Prostate gland (tissue), 2 donors: ENCODE measurements at regions not wholly inside any gene's neighbourhood (a gene's known extent, or its start where the extent isn't known, plus 50 kb on each side); places are given as distances from the start of the nearest gene placed in this dataset.

Experiments
- DNase-seq: peaks from one replicate; pipeline ENCODE4 v3.0.0-alpha.2; 2019; ENCODE audit warnings: low spot score
- H3K27ac ChIP-seq, 2 donors: fragments of 200-600 bp; sonication (generic); 2 replicates each; pipeline ENCODE4 v1.5.1; 2017 to 2019
- H3K27me3 ChIP-seq: fragments of 200-600 bp; sonication (generic); replicated peaks from 2 replicates; pipeline ENCODE4 v1.5.1; 2019; ENCODE audit not compliant: insufficient read depth
- H3K36me3 ChIP-seq, 2 donors: fragments of 200-600 bp; sonication (generic); 1 replicate in 1 of 2; 2 replicates in 1 of 2; pipeline versions ENCODE4 v1.5.1 to v1.8.1; 2017 to 2019
- H3K4me1 ChIP-seq: fragments of 200-600 bp; sonication (generic); replicated peaks from 2 replicates; pipeline ENCODE4 v1.5.1; 2019
- H3K4me3 ChIP-seq, 2 donors: fragments of 200-600 bp; sonication (generic); 2 replicates each; pipeline ENCODE4 v1.5.1; 2017 to 2019
- H3K9me3 ChIP-seq: fragments of 200-600 bp; sonication (generic); 2 replicates; pipeline ENCODE4 v1.5.1; 2017
- POLR2A ChIP-seq: fragments of 450-650 bp; IDR thresholded peaks from one replicate; pipeline ENCODE4 v1.6.1; 2016; ENCODE audit warnings: antibody characterized with exemption, mild to moderate bottlenecking
- POLR2AphosphoS5 ChIP-seq: sonication (generic); formaldehyde crosslinking; IDR thresholded peaks from one replicate; pipeline ENCODE4 v1.6.1; 2017; ENCODE audit warnings: antibody characterized with exemption
- WGBS: methylation state at CpG from one replicate; pipeline ENCODE4 v1.1.5; 2018; 5-methylcytosine and 5-hydroxymethylcytosine counted together
- intact Hi-C: fragments of 100-400 bp; cut with DNase I; formaldehyde crosslinking; loops from one replicate; pipeline ENCODE4 v1.14.2; 2022
- TF ChIP-seq, protein P1 (sequence below), 4 experiments: fragments of 200-600 bp in 2 of 4; fragments of 450-650 bp in 2 of 4; sonication (generic) in 2 of 4; IDR thresholded peaks; 1 replicate in 3 of 4; 2 replicates in 1 of 4; pipeline ENCODE4 v1.5.1; 2016 to 2019; ENCODE audit warnings: antibody characterized with exemption in 4 of 4, mild to moderate bottlenecking in 2 of 4, moderate library complexity in 2 of 4

DNA sequence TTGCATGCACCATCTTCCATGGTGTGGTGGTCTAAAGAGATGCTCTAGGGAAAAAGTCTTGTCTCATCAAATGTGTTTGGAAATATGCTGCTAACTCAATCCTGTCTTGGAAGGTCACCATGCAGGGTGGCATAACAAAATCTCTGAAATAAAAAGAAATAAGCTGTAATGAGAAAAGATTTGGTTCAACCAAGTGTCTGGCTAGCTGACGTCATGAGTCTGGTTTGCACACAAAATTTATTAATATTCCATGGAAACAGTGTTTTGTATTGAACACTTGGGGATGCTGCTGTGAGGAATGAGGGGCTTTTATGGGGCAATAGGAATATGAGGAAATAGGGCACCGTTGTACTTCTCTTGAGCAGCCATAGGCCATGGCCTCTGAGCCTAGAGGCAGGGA, 575.7 kb upstream of the CDH5 start:
- H3K27ac ChIP-seq: no peak overlapping the region
- H3K4me3 ChIP-seq: no peak overlapping the region
- TF ChIP-seq, protein P1, sequence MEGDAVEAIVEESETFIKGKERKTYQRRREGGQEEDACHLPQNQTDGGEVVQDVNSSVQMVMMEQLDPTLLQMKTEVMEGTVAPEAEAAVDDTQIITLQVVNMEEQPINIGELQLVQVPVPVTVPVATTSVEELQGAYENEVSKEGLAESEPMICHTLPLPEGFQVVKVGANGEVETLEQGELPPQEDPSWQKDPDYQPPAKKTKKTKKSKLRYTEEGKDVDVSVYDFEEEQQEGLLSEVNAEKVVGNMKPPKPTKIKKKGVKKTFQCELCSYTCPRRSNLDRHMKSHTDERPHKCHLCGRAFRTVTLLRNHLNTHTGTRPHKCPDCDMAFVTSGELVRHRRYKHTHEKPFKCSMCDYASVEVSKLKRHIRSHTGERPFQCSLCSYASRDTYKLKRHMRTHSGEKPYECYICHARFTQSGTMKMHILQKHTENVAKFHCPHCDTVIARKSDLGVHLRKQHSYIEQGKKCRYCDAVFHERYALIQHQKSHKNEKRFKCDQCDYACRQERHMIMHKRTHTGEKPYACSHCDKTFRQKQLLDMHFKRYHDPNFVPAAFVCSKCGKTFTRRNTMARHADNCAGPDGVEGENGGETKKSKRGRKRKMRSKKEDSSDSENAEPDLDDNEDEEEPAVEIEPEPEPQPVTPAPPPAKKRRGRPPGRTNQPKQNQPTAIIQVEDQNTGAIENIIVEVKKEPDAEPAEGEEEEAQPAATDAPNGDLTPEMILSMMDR (IDR thresholded peaks at IDR 0.05): no peak
- no peak for TF ChIP-seq POLR2A
- TF ChIP-seq POLR2AphosphoS5: no peak
- 76% methylated on average over 2 of the region's 2 CpGs for WGBS
- H3K36me3 ChIP-seq: no peaks in the 10 kb centered on the region
- H3K4me1 ChIP-seq: no peaks in the 10 kb centered on the region
- no peaks in the 10 kb centered on the region for H3K27me3 ChIP-seq
- intact Hi-C loops: no loop called here
- DNase-seq: no peak
- no peaks in the 10 kb centered on the region for H3K9me3 ChIP-seq

DNA sequence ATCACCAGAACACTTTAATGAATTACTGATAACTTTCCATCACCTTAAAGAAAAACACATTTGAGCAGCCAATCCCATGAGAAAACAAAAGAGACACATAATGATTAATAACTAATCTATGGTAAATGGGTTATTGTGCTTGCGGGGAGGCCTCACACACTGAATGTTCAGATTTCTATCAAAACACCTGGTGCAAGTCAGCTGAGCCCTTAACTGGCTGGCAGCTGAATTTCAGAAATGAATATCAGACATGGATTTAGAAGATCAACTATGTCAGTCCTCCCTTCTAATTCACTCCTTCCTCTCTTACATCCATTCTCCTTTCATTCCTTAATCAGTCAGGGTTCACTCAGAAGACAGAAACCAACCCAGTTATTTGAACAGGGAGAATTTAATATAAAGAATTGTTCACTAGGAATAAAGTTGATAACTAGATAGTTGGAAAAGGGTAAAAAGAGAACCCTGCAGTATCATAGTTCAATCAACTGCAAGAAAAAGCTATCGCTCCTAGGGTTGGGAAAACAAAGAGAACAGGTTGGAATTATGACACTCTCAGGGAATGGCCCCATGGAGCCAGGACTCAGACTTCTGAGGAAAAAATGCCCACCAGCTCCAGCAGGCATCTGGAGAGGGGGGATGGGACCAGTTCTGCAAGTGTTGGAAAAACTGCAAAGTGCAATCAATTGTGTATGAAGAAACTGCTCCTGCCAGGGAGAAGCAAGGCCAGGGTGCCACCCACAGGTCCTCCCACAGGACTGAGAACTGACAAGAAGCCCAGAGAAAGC, 577.1 kb upstream of the CDH5 start:
- H3K4me1 ChIP-seq: no peaks in the 10 kb centered on the region
- no peaks in the 10 kb centered on the region for H3K36me3 ChIP-seq
- no peak for TF ChIP-seq POLR2A
- TF ChIP-seq, protein P1 (IDR thresholded peaks at IDR 0.05): no peak
- WGBS: 94% methylated on average over 2 of the region's 2 CpGs
- no peaks in the 10 kb centered on the region for H3K9me3 ChIP-seq
- no peaks in the 10 kb centered on the region for H3K27me3 ChIP-seq
- intact Hi-C loops: no loop called here
- H3K27ac ChIP-seq: no peak overlapping the region
- H3K4me3 ChIP-seq: no peak overlapping the region
- DNase-seq: no peak

DNA sequence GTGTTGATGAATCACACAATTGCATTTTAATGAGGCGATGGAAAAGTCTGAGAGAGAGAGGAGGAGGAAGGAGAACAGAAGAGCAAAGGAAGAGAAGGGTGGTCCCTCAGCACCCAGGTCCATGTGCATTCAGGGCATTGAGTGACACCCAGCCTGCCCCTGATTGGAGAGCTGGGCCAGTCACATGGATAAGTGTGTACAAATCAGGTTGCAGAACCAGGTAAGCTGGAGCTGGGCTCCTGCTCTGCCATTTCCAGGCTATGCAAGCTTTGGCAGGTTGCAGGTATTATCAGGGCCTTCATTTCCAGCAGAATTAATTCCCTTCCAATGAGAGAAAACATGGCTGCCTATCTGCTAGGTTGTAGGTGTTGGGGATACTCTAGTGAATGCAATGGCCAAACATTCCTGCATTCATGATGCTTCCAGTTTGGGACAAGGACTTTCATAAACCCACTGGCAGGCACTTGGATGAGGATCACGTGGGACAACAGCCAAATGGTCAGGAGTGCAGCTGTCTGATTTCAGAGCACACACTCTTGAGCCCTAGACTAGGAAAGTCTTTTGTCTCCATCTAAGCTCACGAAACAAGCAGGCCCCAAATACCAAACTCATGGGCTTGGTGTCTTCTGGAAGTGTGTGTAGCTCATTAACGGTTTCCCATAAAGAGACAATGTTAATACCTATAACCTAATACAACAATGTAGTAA, 577.9 kb upstream of the CDH5 start:
- Histone ChIP-seq H3K36me3 (no peaks in the 10 kb centered on the region), H3K27ac (no peak overlapping the region), H3K4me1 (no peaks in the 10 kb centered on the region), H3K4me3 (no peak overlapping the region), H3K9me3 (no peaks in the 10 kb centered on the region), H3K27me3 (no peaks in the 10 kb centered on the region)
- 89% methylated on average over 4 of the region's 4 CpGs for WGBS
- intact Hi-C loops: no loop called here
- DNase-seq: no peak
- no peak for TF ChIP-seq POLR2A
- TF ChIP-seq, protein P1 (IDR thresholded peaks at IDR 0.05): no peak
- TF ChIP-seq POLR2AphosphoS5: no peak

DNA sequence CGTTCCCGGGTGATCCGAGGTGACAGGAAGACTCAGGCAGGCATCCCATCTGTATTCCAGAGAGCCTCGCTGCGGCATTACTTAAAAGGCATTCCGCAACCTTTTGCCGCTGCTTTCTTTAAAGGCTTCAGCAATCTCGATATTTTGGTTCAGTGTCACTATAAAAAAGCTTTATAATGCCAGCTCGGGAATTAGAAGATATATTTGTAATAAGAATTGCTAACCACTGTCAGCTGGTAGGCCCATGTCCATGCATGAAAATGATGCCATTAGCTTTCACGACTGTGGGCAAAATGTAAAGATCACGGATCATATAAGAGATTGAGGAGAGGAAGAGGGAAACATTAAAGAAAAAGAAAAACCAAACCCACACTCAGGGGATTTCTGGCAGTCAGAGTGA, 578.6 kb upstream of the CDH5 start:
- 88% methylated on average over 11 of the region's 11 CpGs for WGBS

More for the DNA sequence above, 578.6 kb upstream of the CDH5 start:
- Histone ChIP-seq H3K4me1 (no peaks in the 10 kb centered on the region), H3K9me3 (no peaks in the 10 kb centered on the region), H3K4me3 (no peak overlapping the region), H3K27me3 (no peaks in the 10 kb centered on the region), H3K36me3 (no peaks in the 10 kb centered on the region), H3K27ac (no peak overlapping the region)
- no peak for DNase-seq
- TF ChIP-seq POLR2A: no peak
- no peak for TF ChIP-seq POLR2AphosphoS5
- TF ChIP-seq, protein P1 (IDR thresholded peaks at IDR 0.05): no peak
- intact Hi-C loops: no loop called here
